ENCODE measurements at regions not wholly inside any gene's neighbourhood (a gene's known extent, or its start where the extent isn't known, plus 50 kb on each side); places are given as distances from the start of the nearest gene placed in this dataset.

GRCh38 chr12:63068857-63069442, 82.1 kb downstream of the AVPR1A start:
- POLR2A ChIA-PET = no interaction called here
- Histone ChIP-seq H3K4me1 (ENCODE audit: control insufficient read depth in 2 of 2, insufficient read depth in 2 of 2, low read length in 2 of 2) (no peaks in the 10 kb centered on the region), H3K4me3 (ENCODE audit: control extremely low read depth in 1 of 5, extremely low read depth in 1 of 5, insufficient read depth in 1 of 5, low read depth in 2 of 5, low read length in 4 of 5) (no peak overlapping the region), H2AFZ (ENCODE audit: insufficient read depth, low read depth, low read length, poor library complexity, severe bottlenecking) (no peak overlapping the region), H4K20me1 (ENCODE audit: control insufficient read depth, insufficient read depth, low read length, poor library complexity, severe bottlenecking) (no peaks in the 10 kb centered on the region), H3K9me3 (ENCODE audit: control extremely low read depth in 1 of 3, control insufficient read depth in 2 of 3, insufficient read depth in 1 of 3, low read length in 2 of 3) (no peaks in the 10 kb centered on the region), H3K79me2 (ENCODE audit: control insufficient read depth, insufficient read depth, low read length) (no peaks in the 10 kb centered on the region), H3K27ac (ENCODE audit: low read length in 2 of 2) (no peak overlapping the region), H3K27me3 (replicated peaks in 1 of 4; ENCODE audit: control extremely low read depth in 1 of 4, control insufficient read depth in 3 of 4, insufficient read depth in 4 of 4, low read length in 3 of 4) (no peaks in the 10 kb centered on the region), H3K4me2 (replicated peaks; ENCODE audit: low read depth, low read length, poor library complexity, severe bottlenecking) (no peak overlapping the region), H3K36me3 (replicated peaks in 1 of 2; ENCODE audit: control extremely low read depth in 1 of 2, control insufficient read depth in 1 of 2, extremely low read depth in 1 of 2, insufficient read depth in 2 of 2, low read length in 1 of 2) (no peaks in the 10 kb centered on the region), H3K9ac (ENCODE audit: low read length) (no peak overlapping the region)
- Mint-ChIP-seq H3K27me3 (no peaks in the 10 kb centered on the region), H3K4me1 (no peaks in the 10 kb centered on the region), H3K4me3 (no peak overlapping the region), H3K9me3 (ENCODE audit: insufficient read depth) (no peaks in the 10 kb centered on the region), H3K27ac (no peak overlapping the region)
- ATAC-seq (ENCODE audit: low read depth) (no peak), DNase-seq (no peak)
- 0% methylated on average over 1 of the region's 2 CpGs for WGBS (ENCODE audit: insufficient coverage)
- CTCF ChIA-PET = interaction anchor here (1.2 kb wide), 1 partner anchor 24 kb away, joined by 3 read pairs; no protein-coding TSS in a partner anchor
- TF ChIP-seq CTCF (IDR thresholded peaks at IDR 0.05) = no peak
- no peak for TF ChIP-seq EZH2 (IDR thresholded peaks at IDR 0.05; ENCODE audit: borderline replicate concordance, insufficient read depth, low read depth, low read length, poor library complexity, severe bottlenecking)
- intact Hi-C loops (cut with micrococcal nuclease) = no loop called here

- H3K9me3 ChIP-seq (ENCODE audit: control extremely low read depth in 1 of 3, control insufficient read depth in 2 of 3, insufficient read depth in 1 of 3, low read length in 2 of 3) = no peaks in the 10 kb centered on the region
- Mint-ChIP-seq H3K9me3 (ENCODE audit: insufficient read depth) (no peaks in the 10 kb centered on the region), H3K4me3 (no peak overlapping the region), H3K27me3 (no peaks in the 10 kb centered on the region), H3K27ac (no peak overlapping the region), H3K4me1 (no peaks in the 10 kb centered on the region)
- no peak overlapping the region for H3K4me3 ChIP-seq (ENCODE audit: control extremely low read depth in 1 of 5, extremely low read depth in 1 of 5, insufficient read depth in 1 of 5, low read depth in 2 of 5, low read length in 4 of 5)
- H3K4me1 ChIP-seq (ENCODE audit: control insufficient read depth in 2 of 2, insufficient read depth in 2 of 2, low read length in 2 of 2) = no peaks in the 10 kb centered on the region
- ChIA-PET POLR2A (no interaction called here), CTCF (no interaction called here)
- no peak overlapping the region for H3K27ac ChIP-seq (ENCODE audit: low read length in 2 of 2)
- H3K27me3 ChIP-seq (replicated peaks in 1 of 4; ENCODE audit: control extremely low read depth in 1 of 4, control insufficient read depth in 3 of 4, insufficient read depth in 4 of 4, low read length in 3 of 4) = no peaks in the 10 kb centered on the region
- ATAC-seq (ENCODE audit: low read depth) (no peak), DNase-seq (no peak)
- no peak overlapping the region for H3K9ac ChIP-seq (ENCODE audit: low read length)
- no peak overlapping the region for H2AFZ ChIP-seq (ENCODE audit: insufficient read depth, low read depth, low read length, poor library complexity, severe bottlenecking)
- TF ChIP-seq EZH2 (IDR thresholded peaks at IDR 0.05; ENCODE audit: borderline replicate concordance, insufficient read depth, low read depth, low read length, poor library complexity, severe bottlenecking) = no peak
- TF ChIP-seq CTCF (IDR thresholded peaks at IDR 0.05) = no peak
- H4K20me1 ChIP-seq (ENCODE audit: control insufficient read depth, insufficient read depth, low read length, poor library complexity, severe bottlenecking) = no peaks in the 10 kb centered on the region
- H3K79me2 ChIP-seq (ENCODE audit: control insufficient read depth, insufficient read depth, low read length) = no peaks in the 10 kb centered on the region
- H3K36me3 ChIP-seq (replicated peaks in 1 of 2; ENCODE audit: control extremely low read depth in 1 of 2, control insufficient read depth in 1 of 2, extremely low read depth in 1 of 2, insufficient read depth in 2 of 2, low read length in 1 of 2) = no peaks in the 10 kb centered on the region
- intact Hi-C loops (cut with micrococcal nuclease) = no loop called here
- WGBS (ENCODE audit: insufficient coverage) = 41% methylated on average over 3 of the region's 4 CpGs
- H3K4me2 ChIP-seq (replicated peaks; ENCODE audit: low read depth, low read length, poor library complexity, severe bottlenecking) = no peak overlapping the region
These were observed 84.2 kb downstream of the AVPR1A start for GRCh38 chr12:63066782-63067181.
